Mesenchymal stem cell (in vitro differentiated cells and primary cell): ENCODE measurements at regions not wholly inside any gene's neighbourhood (a gene's known extent, or its start where the extent isn't known, plus 50 kb on each side); places are given as distances from the start of the nearest gene placed in this dataset.

Experiments
- DNase-seq: peaks from one replicate; pipeline ENCODE4 v3.0.0-alpha.2; 2013
- H2AFZ ChIP-seq: one replicate; pipeline ENCODE4 v1.6.1; 2013; ENCODE audit warnings: low read depth, mild to moderate bottlenecking, control low read depth, inconsistent platforms, low read length, moderate library complexity
- H2AK5ac ChIP-seq: 2 replicates; pipeline ENCODE4 v1.6.1; 2013; ENCODE audit warnings: low read length, moderate library complexity, mild to moderate bottlenecking, inconsistent platforms; ENCODE audit not compliant: severe bottlenecking
- H2BK120ac ChIP-seq: one replicate; pipeline ENCODE4 v1.6.1; 2013; ENCODE audit warnings: low read depth, mild to moderate bottlenecking, inconsistent platforms, low read length, moderate library complexity
- H2BK12ac ChIP-seq, 2 experiments: one replicate each; pipeline ENCODE4 v1.6.1; 2013; ENCODE audit warnings: inconsistent platforms in 2 of 2, low read length in 2 of 2, mild to moderate bottlenecking in 2 of 2, moderate library complexity in 2 of 2, control low read depth in 1 of 2
- H2BK15ac ChIP-seq: one replicate; pipeline ENCODE4 v1.6.1; 2013; ENCODE audit warnings: mild to moderate bottlenecking, low read depth, inconsistent platforms; ENCODE audit not compliant: poor library complexity, severe bottlenecking
- H2BK5ac ChIP-seq: 2 replicates; pipeline ENCODE4 v1.6.1; 2013; ENCODE audit warnings: low read depth, mild to moderate bottlenecking, low read length, control low read depth, inconsistent platforms; ENCODE audit not compliant: poor library complexity, severe bottlenecking
- H3K14ac ChIP-seq, 2 experiments: one replicate each; pipeline ENCODE4 v1.6.1; 2013; ENCODE audit warnings: inconsistent platforms in 2 of 2, low read length in 2 of 2, control low read depth in 1 of 2, mild to moderate bottlenecking in 1 of 2, moderate library complexity in 1 of 2
- H3K18ac ChIP-seq, 2 experiments: one replicate each; pipeline ENCODE4 v1.6.1; 2013; ENCODE audit warnings: inconsistent platforms in 2 of 2, low read length in 2 of 2, control low read depth in 1 of 2, low read depth in 1 of 2, mild to moderate bottlenecking in 1 of 2
- H3K23ac ChIP-seq, 2 experiments: one replicate each; pipeline ENCODE4 v1.6.1; 2013; ENCODE audit warnings: inconsistent platforms in 2 of 2, low read length in 2 of 2, mild to moderate bottlenecking in 2 of 2, moderate library complexity in 2 of 2, control low read depth in 1 of 2
- H3K27ac ChIP-seq: 2 replicates; pipeline ENCODE4 v1.5.1; 2013; ENCODE audit warnings: mild to moderate bottlenecking, moderate library complexity, low read length, control low read depth, inconsistent platforms; ENCODE audit not compliant: poor library complexity, severe bottlenecking
- H3K27me3 ChIP-seq, 2 experiments: 2 replicates each; pipeline versions ENCODE4 v1.6.1 to v1.7.0; 2013; ENCODE audit warnings: low read length in 2 of 2, mild to moderate bottlenecking in 2 of 2, moderate library complexity in 2 of 2, control low read depth in 1 of 2, inconsistent platforms in 1 of 2; ENCODE audit not compliant: control insufficient read depth in 1 of 2, insufficient read depth in 1 of 2
- H3K36me3 ChIP-seq, 2 experiments: 2 replicates each; pipeline versions ENCODE4 v1.6.1 to v1.7.0; 2013; ENCODE audit warnings: low read length in 2 of 2, control low read depth in 1 of 2, inconsistent platforms in 1 of 2, low read depth in 1 of 2, mild to moderate bottlenecking in 1 of 2; ENCODE audit not compliant: insufficient read depth in 2 of 2, control insufficient read depth in 1 of 2
- H3K4ac ChIP-seq, 2 experiments: one replicate each; pipeline ENCODE4 v1.6.1; 2013; ENCODE audit warnings: inconsistent platforms in 2 of 2, low read length in 2 of 2, mild to moderate bottlenecking in 2 of 2, moderate library complexity in 2 of 2, control low read depth in 1 of 2, low read depth in 1 of 2
- H3K4me1 ChIP-seq: 2 replicates; pipeline ENCODE4 v1.6.1; 2013; ENCODE audit warnings: low read depth, low read length, control low read depth; ENCODE audit not compliant: control insufficient read depth, insufficient read depth
- H3K4me2 ChIP-seq: 2 replicates; pipeline ENCODE4 v1.6.1; 2013; ENCODE audit warnings: low read length, mild to moderate bottlenecking, inconsistent platforms; ENCODE audit not compliant: poor library complexity, severe bottlenecking
- H3K4me3 ChIP-seq, 2 experiments: 2 replicates each; pipeline versions ENCODE4 v1.5.1 to v1.7.0; 2013; ENCODE audit warnings: low read length in 2 of 2, mild to moderate bottlenecking in 2 of 2, control low read depth in 1 of 2, low read depth in 1 of 2; ENCODE audit not compliant: insufficient read depth in 1 of 2
- H3K79me1 ChIP-seq: replicated peaks from 2 replicates; pipeline ENCODE4 v1.6.1; 2013; ENCODE audit warnings: mild to moderate bottlenecking, control low read depth, low read length, inconsistent platforms; ENCODE audit not compliant: poor library complexity, severe bottlenecking
- H3K9ac ChIP-seq: 2 replicates; pipeline ENCODE4 v1.7.0; 2013; ENCODE audit warnings: mild to moderate bottlenecking, low read length, moderate library complexity
- H3K9me3 ChIP-seq: 2 replicates; pipeline ENCODE4 v1.7.0; 2013; ENCODE audit warnings: mild to moderate bottlenecking, low read length; ENCODE audit not compliant: control insufficient read depth
- H4K8ac ChIP-seq: one replicate; pipeline ENCODE4 v1.6.1; 2013; ENCODE audit warnings: inconsistent platforms, mild to moderate bottlenecking, low read length, moderate library complexity
- H4K91ac ChIP-seq: one replicate; pipeline ENCODE4 v1.6.1; 2013; ENCODE audit warnings: mild to moderate bottlenecking, low read length, inconsistent platforms
- WGBS: methylation state at CpG from one replicate; pipeline ENCODE4 v1.1.7; 2013; ENCODE audit warnings: mixed read lengths; 5-methylcytosine and 5-hydroxymethylcytosine counted together

DNA sequence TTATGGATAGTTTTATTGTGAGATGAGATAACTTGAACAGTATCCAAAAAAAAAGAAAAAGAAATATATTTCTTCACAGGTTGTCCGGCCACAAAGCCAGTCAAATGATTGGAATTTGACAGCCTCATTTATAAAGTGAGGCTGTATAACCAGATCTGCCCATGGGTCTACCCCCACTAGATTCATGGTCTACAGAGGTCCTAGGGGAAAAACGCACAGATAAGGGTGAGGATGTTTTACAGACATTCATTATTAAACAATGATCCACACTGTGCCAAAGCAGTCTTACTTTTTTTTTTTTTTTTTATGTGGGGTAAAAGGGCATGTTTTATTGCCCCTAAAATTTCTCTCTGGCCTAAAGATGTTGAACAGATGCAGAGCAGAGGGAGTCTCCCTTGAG is 1503.0 kb upstream of the CDH8 start:
- Histone ChIP-seq H2BK12ac (no peak overlapping the region), H4K91ac (no peak overlapping the region), H3K9ac (no peak overlapping the region), H2AFZ (no peak overlapping the region), H3K4ac (no peak overlapping the region), H2BK5ac (no peak overlapping the region), H2BK120ac (no peak overlapping the region), H3K9me3 (no peaks in the 10 kb centered on the region), H3K14ac (no peak overlapping the region), H3K27me3 (no peaks in the 10 kb centered on the region), H2BK15ac (no peak overlapping the region), H3K4me1 (no peaks in the 10 kb centered on the region), H3K4me3 (no peak overlapping the region), H3K36me3 (no peaks in the 10 kb centered on the region), H3K4me2 (no peak overlapping the region), H2AK5ac (no peak overlapping the region), H3K79me1 (no peaks in the 10 kb centered on the region), H3K27ac (no peak overlapping the region), H4K8ac (no peak overlapping the region), H3K18ac (no peak overlapping the region), H3K23ac (no peak overlapping the region)
- DNase-seq, result no peak
- no CpG with 5 or more reads among the region's 2 CpGs for WGBS

DNA sequence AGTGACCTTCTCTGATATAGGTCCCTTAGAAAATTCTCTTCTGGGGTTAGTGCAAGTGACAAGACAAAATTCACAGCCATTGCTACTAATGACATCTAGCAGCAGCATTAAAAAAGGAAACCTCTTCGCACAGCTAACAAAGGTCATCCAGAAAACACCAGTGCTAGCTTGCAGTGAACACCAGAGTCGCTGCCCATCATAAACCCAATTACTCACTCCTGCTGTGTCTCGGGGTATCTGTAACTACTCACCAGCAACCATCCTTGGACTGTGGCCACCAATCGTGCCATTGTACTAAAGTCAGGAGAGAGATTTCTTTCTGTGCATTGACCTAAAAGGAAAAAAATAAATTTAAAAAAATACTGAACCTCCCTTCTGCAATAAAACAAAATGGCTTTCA is 1494.7 kb upstream of the CDH8 start:
- H2BK12ac ChIP-seq, result no peak overlapping the region
- H2AFZ ChIP-seq, result no peak overlapping the region
- WGBS, result 70% methylated on average over 3 of the region's 4 CpGs
- H3K4me1 ChIP-seq, result no peaks in the 10 kb centered on the region
- H3K79me1 ChIP-seq, result no peaks in the 10 kb centered on the region
- no peak overlapping the region for H3K4me2 ChIP-seq
- peaks cover 5% of the 10 kb centered on the region for H3K9me3 ChIP-seq
- H3K18ac ChIP-seq, result no peak overlapping the region
- no peaks in the 10 kb centered on the region for H3K36me3 ChIP-seq
- no peak overlapping the region for H4K91ac ChIP-seq
- H2BK5ac ChIP-seq, result no peak overlapping the region
- H2BK15ac ChIP-seq, result no peak overlapping the region
- no peak overlapping the region for H3K4ac ChIP-seq
- H3K9ac ChIP-seq, result no peak overlapping the region
- no peak overlapping the region for H3K4me3 ChIP-seq
- H3K27me3 ChIP-seq, result no peaks in the 10 kb centered on the region
- H2BK120ac ChIP-seq, result no peak overlapping the region
- H2AK5ac ChIP-seq, result no peak overlapping the region
- H3K14ac ChIP-seq, result no peak overlapping the region
- H3K23ac ChIP-seq, result no peak overlapping the region
- DNase-seq, result no peak
- no peak overlapping the region for H4K8ac ChIP-seq
- no peak overlapping the region for H3K27ac ChIP-seq

DNA sequence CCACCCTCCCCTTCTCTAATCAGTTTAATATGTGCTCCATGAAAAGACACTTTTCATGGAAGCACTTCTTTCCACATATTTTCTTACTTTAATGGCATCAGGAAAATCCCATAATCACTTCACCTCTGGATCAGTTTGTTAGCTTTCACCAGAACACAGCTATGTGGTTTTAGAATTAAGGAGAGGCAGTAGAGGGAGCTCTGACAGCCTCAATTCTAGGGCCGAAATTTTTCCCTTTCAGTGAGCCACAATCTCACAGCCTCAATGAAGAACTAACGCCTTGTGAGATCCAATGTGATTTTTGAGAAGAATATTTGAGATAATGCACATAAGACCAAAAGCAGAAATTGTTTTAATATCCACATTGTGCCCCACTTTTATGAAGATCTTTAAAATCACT is 1494.0 kb upstream of the CDH8 start:
- Histone ChIP-seq H4K8ac (no peak overlapping the region), H3K4ac (no peak overlapping the region), H3K18ac (no peak overlapping the region), H3K4me1 (no peaks in the 10 kb centered on the region), H3K27me3 (no peaks in the 10 kb centered on the region), H3K14ac (no peak overlapping the region), H3K4me3 (no peak overlapping the region), H2BK5ac (no peak overlapping the region), H3K4me2 (no peak overlapping the region), H3K9me3 (peaks cover 5% of the 10 kb centered on the region), H3K36me3 (no peaks in the 10 kb centered on the region), H3K79me1 (no peaks in the 10 kb centered on the region), H2AK5ac (no peak overlapping the region), H2BK15ac (no peak overlapping the region), H2AFZ (no peak overlapping the region), H3K9ac (no peak overlapping the region), H3K27ac (no peak overlapping the region), H2BK120ac (no peak overlapping the region), H4K91ac (no peak overlapping the region), H3K23ac (no peak overlapping the region), H2BK12ac (no peak overlapping the region)
- no CpG with 5 or more reads among the region's 2 CpGs for WGBS
- no peak for DNase-seq

DNA sequence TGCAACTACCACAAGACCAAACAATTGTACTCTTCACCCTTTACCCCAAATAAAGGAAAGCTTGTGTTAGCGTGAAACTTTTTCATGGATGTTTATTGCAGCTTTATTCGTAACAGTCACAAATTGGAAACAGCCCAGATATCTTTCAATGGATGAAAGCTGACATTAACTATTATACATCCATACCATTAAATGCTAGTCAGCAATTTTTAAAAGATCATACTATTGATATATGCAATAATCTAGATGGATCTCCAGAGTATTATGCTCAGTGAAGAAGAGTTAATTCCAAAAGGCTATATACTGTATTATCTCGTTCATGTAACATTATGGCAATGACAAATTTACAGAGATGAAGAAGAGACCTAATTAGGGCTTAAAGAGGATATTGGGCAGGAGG is 1491.2 kb upstream of the CDH8 start:
- no peak overlapping the region for H2AFZ ChIP-seq
- no peak overlapping the region for H2BK120ac ChIP-seq
- H2BK12ac ChIP-seq, result no peak overlapping the region
- no peak overlapping the region for H3K4me3 ChIP-seq
- H3K4me1 ChIP-seq, result no peaks in the 10 kb centered on the region
- H4K8ac ChIP-seq, result no peak overlapping the region
- no peak overlapping the region for H3K18ac ChIP-seq
- H2BK15ac ChIP-seq, result no peak overlapping the region
- no peaks in the 10 kb centered on the region for H3K79me1 ChIP-seq
- no peak overlapping the region for H3K9ac ChIP-seq
- H3K27ac ChIP-seq, result no peak overlapping the region
- H2BK5ac ChIP-seq, result no peak overlapping the region
- 95% methylated on average over 3 of the region's 3 CpGs for WGBS
- H3K4ac ChIP-seq, result no peak overlapping the region
- no peak for DNase-seq
- H3K36me3 ChIP-seq, result no peaks in the 10 kb centered on the region
- H3K9me3 ChIP-seq, result no peaks in the 10 kb centered on the region
- H3K4me2 ChIP-seq, result no peak overlapping the region
- H3K23ac ChIP-seq, result no peak overlapping the region
- H4K91ac ChIP-seq, result no peak overlapping the region
- H3K14ac ChIP-seq, result no peak overlapping the region
- H3K27me3 ChIP-seq, result no peaks in the 10 kb centered on the region
- no peak overlapping the region for H2AK5ac ChIP-seq
